CD4-positive, alpha-beta T cell treated with Interleukin-17A for 4 hours (primary cell): ENCODE measurements at regions not wholly inside any gene's neighbourhood (a gene's known extent, or its start where the extent isn't known, plus 50 kb on each side); places are given as distances from the start of the nearest gene placed in this dataset.

Experiments
- DNase-seq: peaks from one replicate; pipeline ENCODE4 v3.0.0-alpha.2; 2020; ENCODE audit warnings: mixed read lengths

DNA sequence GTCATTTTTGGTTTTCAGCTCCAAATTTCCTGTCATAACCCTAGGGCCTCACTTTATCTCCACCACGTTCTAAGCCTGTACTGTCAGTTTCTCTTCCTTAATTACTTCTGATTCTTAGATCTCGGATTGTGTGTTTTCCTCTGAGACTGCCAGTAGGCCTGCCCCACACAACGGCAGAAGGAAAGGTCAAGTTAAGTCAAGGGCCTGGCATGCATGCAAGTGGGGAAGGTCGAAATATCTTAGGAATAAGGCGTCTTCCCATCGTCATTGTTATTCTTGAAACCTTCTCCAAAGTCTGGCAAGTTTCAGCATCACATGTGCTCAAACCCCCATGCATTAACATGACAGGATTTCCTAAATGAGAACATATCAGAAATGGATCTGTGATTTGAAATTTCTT lies 203.5 kb upstream of the TSHZ2 start:
- no peak for DNase-seq

DNA sequence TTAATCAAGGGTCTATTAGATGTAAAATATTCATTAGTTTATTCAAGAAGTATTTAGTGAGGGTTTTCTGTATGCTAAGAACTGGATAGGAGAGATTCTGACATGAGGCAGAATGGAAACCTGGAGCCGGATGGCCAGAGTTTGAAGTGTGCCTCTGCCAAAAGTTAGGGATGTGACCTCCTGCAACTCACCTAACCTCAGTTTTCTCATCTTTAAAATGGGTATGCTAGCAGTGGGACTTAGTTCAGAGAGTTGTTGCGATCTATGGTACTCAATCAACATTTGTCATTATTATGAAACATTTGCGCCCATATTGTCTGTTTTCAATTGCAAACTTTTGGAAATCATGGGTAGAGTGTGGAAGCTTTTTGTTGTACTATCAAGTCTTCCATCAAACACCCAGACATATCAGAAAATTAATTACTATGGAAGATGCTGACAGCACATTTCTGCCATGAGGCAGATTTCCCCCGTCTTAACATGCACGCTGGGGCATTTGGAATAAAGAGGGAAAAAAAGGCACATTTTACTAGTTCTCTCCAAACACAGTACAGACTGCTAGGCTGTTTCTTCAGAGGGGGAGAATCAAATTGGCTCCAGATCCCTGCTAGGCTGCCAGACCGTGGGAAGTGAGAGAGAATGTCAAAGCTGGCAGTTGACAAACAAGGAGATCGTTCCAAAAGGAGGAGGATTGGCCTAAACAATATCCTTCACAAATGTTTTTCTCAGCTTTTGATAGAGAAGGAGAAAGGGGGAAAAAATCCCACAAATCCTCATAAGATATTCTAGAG lies 205.3 kb upstream of the TSHZ2 start:
- no peak for DNase-seq

DNA sequence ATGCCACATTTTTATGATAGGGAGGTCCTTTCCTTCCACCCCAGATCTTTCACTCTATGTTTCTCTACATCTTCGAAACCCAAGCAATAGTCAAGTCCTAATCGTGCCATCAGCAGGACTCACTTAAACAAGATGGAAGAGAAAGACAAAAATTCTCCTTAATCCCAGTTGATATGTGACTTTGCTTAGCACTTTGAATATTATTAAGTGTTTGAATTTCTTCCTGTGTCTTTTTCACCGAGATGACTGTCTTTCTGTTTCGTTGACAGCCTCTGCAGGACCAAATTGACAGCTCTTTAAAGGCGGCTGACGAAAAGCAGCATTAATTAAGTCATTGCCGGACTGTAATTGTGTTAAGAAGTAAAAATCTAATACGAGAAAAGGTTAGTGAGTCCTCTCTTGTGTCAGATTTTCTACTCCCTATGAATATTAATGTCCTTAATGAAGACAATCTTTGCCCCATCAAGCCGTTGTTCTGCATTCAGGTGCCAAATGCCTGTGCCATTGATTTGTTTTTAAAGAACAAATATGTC lies 208.8 kb upstream of the TSHZ2 start:
- no peak for DNase-seq

DNA sequence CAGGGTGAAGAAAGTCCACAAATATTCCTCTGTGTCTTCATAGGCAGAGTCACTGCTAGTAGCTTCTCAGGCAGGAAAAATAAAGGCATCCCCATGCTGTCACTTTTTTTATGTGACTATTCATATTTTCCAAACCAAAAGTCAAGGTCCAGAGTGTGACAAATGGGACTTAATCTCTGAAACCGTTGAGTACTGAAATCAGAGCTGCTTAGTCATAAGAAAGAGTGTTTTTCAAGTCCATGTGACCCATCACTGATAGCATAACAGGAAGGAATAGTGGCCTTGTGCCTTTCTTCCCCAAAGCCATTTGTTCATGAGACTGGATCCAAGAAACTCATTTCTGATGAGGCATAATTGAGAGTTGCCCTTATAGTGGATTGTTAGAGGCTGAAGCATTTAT lies 210.3 kb upstream of the TSHZ2 start:
- DNase-seq, result no peak

DNA sequence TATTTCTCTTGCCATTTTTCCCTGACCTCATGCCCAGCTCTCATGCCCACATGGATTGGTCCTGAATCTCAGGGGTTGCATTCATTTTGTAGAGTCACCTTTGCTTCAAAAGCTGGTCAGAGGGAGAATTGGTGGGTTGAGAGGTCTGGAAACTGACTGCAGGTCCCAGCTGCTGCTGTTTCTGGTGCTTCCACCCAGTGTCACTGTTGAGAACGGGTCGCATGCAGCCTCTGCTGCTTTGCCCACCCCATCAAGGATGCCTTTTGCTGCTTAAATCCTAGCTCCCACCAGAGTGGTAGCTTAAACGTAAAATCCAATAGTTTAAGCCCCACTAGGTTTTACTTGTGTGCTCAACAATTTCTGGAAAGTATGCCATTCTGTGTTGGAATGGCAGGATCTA lies 211.4 kb upstream of the TSHZ2 start:
- DNase-seq, result no peak

DNA sequence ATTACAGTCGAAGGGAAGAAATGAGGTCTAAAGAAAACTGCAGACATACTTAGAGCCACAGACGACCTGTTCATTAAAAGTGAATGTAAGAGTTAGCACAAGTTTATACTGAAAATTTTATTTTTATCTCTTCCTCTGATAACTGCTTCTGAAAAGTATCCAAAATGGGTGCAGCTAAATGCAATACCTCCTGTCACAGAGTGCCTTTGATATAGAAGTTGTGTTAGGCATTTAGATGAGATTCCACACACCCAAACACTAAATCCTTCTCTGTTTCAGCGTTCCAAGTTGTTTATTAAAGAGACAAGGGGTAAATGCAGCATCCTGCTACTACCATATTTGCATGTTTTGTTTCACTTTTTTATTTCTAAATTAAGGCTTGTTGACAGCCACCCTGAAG lies 214.7 kb upstream of the TSHZ2 start:
- DNase-seq, result no peak

DNA sequence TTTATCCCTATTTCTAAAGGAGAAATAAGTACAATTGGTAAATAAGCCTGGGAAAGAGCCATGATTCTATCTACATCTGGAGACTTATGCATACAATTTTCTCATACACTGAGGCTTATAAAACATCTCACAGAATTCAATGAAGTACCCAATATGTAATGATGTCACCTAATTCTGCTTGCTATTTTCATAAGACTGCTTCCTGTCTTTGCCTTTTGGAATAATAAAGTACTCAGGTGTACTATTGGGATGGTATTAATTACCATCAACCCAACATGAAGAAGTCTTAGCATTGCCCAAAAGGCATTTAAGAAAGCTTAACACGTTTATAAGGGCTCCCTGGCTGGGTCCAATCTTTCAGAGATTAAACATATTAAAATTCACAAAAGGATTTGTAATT lies 216.4 kb upstream of the TSHZ2 start:
- DNase-seq, result no peak

DNA sequence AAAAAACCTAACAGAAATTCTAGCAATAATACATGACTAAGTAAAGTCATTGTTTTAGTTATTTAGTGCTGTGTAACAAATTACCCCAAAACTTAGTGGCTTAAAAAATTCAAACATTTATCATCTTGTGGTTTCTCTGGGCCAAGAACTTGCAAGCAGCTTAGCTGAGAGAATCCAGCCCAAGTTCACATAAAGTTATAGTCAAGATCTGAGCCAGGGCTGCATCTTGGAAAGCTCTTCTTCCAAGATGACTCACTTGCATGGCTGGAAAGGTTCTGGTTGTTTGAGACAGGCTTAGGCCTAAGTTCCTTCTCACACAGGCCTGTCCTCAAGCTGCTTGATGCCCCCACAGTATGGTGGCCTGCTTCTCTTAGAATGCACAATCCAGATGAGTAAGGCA lies 217.8 kb upstream of the TSHZ2 start:
- DNase-seq, result no peak

DNA sequence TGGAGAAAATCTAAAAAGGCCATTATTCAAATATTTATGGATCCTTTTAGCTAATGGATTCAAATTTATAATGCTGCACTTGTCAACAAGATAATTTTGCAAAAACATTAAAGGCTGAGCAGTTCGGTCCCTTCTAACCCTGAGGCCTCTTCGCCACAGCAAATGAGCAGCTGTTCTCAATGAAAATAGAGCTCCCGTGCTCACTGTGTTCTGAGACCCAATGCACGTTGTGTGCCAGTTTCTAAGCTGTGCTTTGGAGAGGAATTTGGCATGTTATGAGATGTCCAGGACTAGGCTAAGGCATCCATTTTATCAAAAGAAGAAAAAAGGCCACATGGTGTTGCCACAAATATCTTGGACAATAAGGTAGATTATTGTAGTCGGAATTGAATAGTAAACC lies 220.1 kb upstream of the TSHZ2 start:
- DNase-seq, result no peak

DNA sequence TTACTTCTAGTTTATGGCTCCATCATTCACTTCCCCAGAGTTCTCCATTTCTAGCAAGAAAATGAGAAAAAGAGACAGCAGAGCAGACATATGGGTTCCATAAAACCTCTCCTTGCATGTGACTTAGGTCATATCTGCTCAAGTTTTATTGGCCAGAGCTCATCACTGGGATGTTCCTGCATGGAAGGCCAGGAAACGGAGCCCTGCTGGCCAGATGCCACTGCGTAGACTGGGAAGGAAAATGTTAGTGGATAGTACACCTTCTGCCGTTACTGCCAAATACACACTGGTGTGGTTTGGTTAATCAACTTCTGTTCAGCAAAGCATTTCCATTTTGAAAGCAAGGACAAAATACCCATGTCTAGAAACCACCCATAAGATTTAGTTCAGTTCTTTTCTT lies 220.6 kb upstream of the TSHZ2 start:
- no peak for DNase-seq

DNA sequence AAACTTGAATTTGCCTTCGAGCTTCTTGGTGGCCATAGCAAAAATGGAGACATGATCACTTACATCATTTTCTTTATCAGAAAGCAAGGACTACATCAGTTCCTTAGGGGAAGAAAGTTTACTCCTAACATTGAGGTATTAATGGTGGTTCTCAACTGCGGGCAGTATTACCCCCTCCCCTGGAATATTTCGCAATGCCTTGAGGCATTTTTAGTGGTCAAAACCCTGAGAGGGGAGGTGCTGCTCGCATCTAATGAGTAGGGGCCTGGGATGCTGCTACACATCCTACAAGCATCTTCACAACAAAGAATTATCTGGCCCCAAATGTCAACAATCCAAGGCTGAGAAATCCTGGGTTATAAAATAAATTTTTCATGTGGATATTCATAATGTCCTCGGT lies 222.2 kb upstream of the TSHZ2 start:
- DNase-seq, result no peak

DNA sequence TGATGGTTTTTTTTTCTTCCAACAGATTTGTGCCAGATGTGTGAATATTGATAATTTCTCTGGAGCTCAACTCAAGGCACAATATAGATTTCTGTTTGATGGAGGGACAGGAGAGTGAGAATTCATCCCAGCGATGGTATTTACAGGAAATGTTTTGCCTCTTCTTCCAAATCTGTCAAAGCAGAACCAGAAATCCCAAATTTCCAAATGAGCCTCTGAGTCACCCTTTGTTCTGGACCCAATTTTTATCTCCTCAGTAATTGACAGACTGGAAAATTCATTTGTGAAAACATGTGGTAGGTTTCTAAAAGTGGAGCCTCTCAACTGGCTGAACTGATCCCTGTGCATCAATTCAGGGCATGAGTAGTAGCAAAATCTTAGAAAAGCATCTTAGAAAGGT lies 223.2 kb upstream of the TSHZ2 start:
- DNase-seq, result no peak

DNA sequence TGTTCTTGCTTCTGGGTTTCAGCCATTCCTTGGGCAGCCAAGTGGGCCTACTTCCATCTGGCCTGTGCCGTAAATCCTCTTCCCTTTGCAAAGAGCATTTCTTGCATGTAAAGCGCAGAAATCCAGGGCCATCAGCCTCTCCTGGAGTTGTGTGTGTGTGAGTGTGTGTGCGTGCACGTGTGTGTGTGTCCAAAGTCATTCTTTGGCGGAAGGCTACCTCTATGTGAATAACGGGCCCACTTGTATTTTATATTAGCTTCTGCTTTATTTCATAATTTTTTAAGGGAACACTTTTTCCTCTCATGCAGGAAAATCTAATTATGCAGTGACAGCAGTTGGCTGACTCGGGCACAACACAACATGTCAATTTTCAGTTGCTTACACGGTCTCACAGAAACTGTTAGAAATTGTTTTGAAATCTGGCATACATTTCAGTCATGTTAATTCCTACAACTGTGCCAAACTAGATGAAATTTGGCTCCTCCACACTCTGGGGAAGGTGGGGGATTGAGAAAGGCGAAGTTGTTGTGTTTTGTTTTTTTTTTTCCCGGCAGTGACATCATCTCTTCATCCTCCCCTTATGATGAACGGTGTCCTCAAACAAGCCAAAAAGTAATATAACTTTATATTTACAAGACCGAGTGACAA lies 223.7 kb upstream of the TSHZ2 start:
- DNase-seq, result no peak

DNA sequence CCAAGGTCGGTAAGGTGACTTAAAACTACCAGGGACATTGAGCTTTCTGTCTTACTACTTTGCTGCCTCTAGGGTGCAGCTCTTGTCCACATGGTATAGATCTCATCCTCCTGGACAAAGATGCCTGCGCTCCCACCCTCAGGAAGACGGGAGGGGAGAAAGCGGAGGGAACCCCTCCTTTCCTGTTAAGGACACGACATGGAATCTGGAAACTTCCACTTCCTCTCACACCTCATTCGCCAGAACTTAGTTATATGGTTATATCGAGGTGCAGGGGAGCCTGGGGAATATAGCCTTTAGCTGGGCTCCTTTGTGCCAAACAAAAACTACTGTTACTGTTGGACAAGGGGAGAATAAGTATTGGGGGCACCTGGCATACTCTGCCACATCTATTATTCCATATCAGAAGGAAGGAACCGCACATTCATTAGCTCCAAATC lies 224.3 kb upstream of the TSHZ2 start:
- DNase-seq, result no peak

DNA sequence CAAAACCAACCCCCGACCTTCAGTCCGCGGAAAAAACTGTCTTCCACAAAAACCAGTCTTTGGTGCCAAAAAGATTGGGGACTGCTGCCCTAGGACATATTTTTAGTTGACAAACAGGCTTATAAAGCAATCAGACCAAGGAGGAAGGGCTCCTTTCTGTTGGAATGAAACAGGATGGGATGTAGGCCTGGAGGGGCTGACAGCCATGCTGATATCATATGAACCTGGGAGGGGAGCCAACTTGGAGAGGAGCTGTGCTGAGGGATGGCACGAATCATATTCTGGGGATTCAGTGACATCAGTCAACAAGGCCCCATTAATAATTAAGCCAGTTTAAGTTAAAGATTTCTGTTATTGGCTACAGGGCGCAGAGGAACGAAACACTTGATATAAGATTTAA lies 225.4 kb upstream of the TSHZ2 start:
- no peak for DNase-seq

DNA sequence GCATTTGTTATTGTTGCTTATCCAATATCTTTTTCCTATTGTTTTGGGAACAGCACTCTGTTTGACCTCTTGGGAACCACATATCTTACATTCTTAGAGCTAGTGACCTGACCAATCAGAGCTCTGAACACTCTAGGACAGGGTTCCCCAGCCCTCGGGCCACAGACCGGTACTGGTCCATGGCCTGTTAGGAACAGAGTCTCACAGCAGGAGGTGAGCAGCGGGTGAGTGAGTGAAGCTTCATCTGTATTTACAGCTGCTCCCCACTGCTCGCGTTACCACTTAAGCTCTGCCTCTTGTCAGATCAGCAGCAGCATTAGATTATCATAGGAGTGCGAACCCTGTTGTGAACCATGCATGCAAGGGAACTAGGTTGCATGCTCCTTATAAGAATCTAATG lies 226.0 kb upstream of the TSHZ2 start:
- DNase-seq, result no peak

DNA sequence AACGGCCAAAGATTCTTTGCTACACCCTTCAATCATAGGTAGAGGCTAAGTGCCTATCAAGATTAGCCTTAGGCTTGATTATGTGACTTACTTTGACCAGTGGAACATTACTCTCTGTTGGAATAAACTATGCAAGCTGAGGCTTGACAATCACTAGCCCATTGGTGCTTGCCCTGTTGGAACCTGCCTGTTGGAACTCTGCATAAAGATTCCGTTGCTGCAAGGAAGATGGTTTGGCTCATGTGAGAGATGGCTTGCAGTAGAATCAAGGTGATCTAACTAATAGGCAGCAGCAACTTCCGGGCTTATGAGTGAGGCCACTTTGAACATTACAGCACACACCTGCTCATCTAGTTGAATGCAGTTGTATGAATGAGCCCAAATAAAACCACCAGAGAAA lies 227.7 kb upstream of the TSHZ2 start:
- no peak for DNase-seq

DNA sequence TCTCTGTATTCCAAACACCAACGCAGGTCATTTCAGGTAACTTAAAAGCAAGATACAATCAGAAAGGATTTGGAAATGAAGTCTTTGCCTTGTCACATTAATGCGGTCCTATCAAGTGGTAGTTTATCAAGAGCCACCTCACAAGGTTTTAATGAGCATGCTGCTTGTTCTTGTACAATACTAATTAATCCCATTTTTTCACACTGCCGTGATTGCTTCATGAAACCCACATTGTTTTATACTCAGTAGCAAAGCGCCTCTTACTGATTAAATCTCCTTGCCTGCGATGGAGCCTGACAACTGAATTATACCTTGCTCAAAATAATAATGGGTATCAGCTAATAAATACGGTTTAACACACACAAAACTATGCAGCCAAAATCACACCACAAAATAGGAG lies 234.1 kb upstream of the TSHZ2 start:
- DNase-seq, result no peak

DNA sequence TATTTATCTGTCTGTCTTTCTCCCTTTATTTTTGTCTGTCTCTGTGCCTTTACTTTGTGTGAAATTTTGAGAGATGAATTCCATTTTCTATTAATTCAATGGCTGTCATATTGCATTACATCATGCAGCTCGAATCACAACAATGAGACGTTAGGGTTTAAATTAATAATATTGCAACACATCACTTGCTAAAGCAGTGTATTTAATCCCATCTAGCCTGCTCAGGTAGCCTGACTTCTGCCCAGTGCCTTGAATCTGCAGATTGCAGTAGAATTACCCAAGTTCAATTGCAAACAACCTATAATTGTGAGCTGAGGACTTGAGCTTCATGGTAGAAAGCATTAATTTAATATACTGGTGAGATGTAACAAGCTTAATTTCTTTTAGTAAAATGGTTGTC lies 235.7 kb upstream of the TSHZ2 start:
- DNase-seq, result no peak

DNA sequence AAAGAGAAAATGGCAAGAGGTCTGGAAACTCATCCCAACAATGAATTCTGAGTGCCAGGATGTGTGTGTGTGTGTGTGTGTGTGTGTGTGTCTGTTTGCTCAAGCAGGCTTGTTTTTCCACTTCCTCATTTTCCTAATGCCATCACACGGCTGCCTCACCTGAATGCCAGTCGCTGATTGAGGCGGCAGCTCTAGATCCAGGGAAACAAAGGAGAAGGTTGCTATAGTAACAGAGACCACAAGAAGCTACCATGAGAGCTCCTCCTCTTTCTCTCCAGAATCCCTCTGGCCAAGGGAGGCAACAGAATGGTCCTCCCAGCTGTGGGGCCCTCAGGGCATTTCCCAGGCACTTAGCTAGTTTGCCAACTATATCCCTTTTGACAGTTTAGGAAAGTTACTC lies 241.1 kb upstream of the TSHZ2 start:
- no peak for DNase-seq

DNA sequence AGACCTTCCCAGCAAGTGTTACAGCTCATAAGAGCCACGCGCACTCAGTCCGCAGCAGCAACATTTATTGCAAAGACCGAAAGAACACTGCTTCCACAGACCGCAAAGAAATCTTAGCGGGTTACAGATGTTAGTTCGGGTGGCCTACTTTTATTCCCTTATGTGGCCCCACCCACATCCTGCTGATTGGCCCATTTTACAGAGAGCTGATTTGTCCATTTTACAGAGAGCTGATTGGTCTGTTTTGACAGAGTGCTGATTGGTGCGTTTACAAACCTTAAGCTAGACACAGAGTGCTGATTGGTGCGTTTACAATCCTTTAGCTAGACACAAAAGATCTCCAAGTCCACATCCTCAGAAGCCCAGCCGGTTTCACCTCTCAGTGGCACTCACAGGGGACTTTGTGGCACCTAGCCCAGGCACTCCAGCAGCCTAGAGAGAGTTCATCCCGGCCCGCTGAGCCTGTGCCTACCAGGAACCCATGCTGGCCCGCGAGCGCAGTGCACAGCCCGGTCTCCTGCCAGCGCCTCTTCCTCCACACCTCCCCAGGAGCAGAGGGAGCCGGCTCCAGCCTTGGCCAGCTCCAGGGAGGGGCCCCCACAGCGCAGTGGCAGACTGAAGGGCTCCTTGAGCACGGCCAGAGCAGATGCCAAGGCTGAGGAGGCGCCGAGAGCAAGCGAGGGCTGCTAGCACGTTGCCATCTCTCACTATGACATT lies 244.3 kb upstream of the TSHZ2 start:
- DNase-seq, result no peak

DNA sequence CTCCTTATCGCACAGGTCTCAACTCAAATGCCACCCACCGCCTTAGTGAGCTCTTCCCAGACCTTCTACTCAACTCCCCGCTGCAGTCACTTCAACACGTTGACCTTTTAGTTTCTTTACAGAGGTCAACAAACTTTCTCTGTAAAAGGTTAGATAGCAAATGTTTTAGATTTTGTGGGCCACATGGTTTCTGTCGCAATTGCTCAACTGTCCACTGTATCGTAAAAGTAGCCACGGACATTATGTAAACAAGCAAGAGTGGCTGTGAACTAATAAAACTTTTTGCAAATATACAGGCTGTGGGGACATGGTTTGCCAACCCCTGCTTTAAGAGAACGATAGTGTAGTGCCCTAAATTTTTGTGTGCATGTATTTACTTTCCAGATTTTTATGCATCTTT lies 247.6 kb upstream of the TSHZ2 start:
- DNase-seq, result no peak

DNA sequence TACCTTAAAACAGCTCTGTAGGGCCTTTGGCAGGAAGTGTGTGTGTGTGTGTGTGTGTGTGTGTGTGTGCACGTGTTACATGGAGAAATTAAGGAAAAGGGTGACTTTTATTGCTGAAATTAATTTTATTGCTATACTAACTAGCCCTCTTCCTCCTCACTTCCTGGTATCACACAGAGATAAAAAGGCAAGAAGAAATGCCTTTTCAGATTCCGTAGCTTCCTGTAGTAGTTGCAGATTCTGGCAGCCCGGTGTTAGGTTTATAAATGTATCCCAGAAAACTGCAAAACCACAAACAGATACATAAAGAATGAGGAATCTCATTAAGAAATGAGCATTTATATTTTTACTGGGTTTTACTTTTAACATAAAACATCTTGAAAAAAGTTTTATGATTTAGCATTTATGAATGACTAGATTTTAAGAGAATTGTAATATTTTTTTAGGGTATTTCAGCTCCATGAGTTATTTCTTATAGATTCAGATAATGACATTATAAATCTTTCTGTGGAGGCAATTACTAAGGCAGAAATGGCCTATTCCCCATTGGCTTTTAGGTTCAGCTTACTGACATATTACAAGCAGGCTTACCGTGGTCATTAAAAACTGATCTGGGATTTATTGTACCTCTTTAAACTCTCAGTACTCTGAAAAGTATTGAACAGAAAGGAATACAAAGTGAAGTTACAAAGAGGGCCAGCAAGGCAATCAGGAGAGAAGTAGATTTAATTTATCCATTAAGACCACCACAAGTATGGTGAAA lies 249.1 kb upstream of the TSHZ2 start:
- DNase-seq, result no peak
